Loucy (cell line): ENCODE measurements at regions not wholly inside any gene's neighbourhood (a gene's known extent, or its start where the extent isn't known, plus 50 kb on each side); places are given as distances from the start of the nearest gene placed in this dataset.

ENCODE experiments used
- CTCF ChIP-seq: fragments of 200-600 bp; sonication (generic); conservative IDR thresholded peaks from 2 replicates; pipeline ENCODE4 v1.5.1; 2014; ENCODE audit warnings: mild to moderate bottlenecking, antibody characterized with exemption, low read length
- EZH2phosphoT487 ChIP-seq: fragments of 200-600 bp; IDR thresholded peaks from 2 replicates; pipeline ENCODE4 v1.6.1; 2018; ENCODE audit warnings: antibody characterized with exemption, mild to moderate bottlenecking, moderate library complexity, borderline replicate concordance

GRCh38 chr6:145475794-145476396 lies 259.4 kb downstream of the EPM2A start:
- no peak for TF ChIP-seq CTCF
- no peak for TF ChIP-seq EZH2phosphoT487
